Stomach (tissue), 4 donors: ENCODE measurements at regions not wholly inside any gene's neighbourhood (a gene's known extent, or its start where the extent isn't known, plus 50 kb on each side); places are given as distances from the start of the nearest gene placed in this dataset.

ENCODE experiments used
- CTCF ChIP-seq, 7 experiments: fragments of 450-650 bp in 4 of 7; fragments of 200-600 bp in 3 of 7; sonication (generic) in 3 of 7; IDR thresholded peaks; one replicate each; pipeline ENCODE4 v1.5.1; 2016 to 2019; ENCODE audit warnings: antibody characterized with exemption in 7 of 7, control low read depth in 2 of 7, mild to moderate bottlenecking in 1 of 7
- POLR2A ChIP-seq, 4 donors: fragments of 450-650 bp; IDR thresholded peaks; one replicate each; pipeline ENCODE4 v1.6.1; 2016; ENCODE audit warnings: antibody characterized with exemption in 4 of 4, control low read depth in 2 of 4, mild to moderate bottlenecking in 1 of 4, moderate library complexity in 1 of 4
- POLR2AphosphoS5 ChIP-seq, 3 donors: sonication (generic); formaldehyde crosslinking; IDR thresholded peaks; one replicate each; pipeline ENCODE4 v1.6.1; 2016; ENCODE audit warnings: antibody characterized with exemption in 3 of 3

DNA sequence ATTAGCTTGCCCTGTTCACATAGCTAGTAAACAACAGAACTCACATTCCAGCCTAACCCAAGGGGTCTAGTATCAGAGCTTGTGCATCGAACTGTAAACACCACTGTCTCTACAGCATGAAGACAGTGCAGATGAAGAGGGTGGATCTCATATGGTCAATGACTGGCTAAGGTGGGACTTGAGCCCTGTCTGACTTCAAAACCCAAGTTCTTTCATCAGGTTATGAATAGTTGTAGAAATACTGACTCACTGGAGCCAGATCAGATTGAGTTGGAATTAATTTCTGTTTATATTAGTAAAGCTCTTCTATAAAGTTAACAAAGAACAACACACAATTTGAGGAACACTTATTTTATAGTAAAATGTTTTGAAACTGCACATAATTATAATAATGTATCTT is 161.7 kb upstream of the ARHGAP20 start:
- TF ChIP-seq CTCF (IDR thresholded peaks at IDR 0.05) (no peak), POLR2A (IDR thresholded peaks at IDR 0.05) (no peak), POLR2AphosphoS5 (IDR thresholded peaks at IDR 0.05) (no peak)
